ENCODE measurements at regions not wholly inside any gene's neighbourhood (a gene's known extent, or its start where the extent isn't known, plus 50 kb on each side); places are given as distances from the start of the nearest gene placed in this dataset.

DNA sequence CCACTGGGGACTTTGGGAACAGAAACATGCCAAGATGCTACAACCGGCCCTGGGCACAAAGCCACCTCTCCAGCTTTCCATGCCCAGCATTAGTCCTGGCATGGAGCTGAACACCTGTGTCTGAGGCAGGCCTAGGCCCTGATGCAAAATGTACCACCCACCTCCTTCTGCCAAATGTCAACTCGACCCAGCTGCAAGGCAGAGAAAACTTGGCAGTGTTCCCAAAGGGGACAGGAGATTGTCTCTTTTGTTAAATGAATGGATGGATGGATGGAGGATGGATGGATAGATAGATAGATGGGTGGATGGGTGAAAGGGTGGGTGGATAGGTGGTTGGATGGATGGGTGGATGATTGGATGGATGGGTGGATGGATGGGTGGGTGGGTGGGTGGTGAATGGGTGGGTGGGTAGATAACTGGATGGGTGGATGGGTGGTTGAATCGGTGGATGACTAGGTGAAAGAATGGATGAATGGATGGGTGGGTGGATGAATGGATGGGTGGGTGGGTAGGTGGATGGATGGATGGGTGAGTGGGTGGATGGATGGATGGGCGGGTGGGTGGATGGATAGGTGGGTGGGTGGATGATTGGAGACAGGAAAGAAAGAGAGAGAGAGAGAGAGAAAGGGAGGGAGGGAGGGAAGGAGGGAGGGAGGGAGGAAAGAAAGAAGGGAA is 73.4 kb upstream of the TNRC6C start:
- TF ChIP-seq, protein P1, sequence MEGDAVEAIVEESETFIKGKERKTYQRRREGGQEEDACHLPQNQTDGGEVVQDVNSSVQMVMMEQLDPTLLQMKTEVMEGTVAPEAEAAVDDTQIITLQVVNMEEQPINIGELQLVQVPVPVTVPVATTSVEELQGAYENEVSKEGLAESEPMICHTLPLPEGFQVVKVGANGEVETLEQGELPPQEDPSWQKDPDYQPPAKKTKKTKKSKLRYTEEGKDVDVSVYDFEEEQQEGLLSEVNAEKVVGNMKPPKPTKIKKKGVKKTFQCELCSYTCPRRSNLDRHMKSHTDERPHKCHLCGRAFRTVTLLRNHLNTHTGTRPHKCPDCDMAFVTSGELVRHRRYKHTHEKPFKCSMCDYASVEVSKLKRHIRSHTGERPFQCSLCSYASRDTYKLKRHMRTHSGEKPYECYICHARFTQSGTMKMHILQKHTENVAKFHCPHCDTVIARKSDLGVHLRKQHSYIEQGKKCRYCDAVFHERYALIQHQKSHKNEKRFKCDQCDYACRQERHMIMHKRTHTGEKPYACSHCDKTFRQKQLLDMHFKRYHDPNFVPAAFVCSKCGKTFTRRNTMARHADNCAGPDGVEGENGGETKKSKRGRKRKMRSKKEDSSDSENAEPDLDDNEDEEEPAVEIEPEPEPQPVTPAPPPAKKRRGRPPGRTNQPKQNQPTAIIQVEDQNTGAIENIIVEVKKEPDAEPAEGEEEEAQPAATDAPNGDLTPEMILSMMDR (IDR thresholded peaks at IDR 0.05; ENCODE audit: low read depth, low read length) = no peak
- no peaks in the 10 kb centered on the region for H3K9me3 ChIP-seq (ENCODE audit: control insufficient read depth, insufficient read depth, low read length)
- H3K4me3 ChIP-seq (ENCODE audit: low read depth, low read length) = no peak overlapping the region
- peaks cover 24% of the 10 kb centered on the region for H3K27me3 ChIP-seq (ENCODE audit: control insufficient read depth, insufficient read depth, low read length)
- no peak for DNase-seq (ENCODE audit: low read depth, low spot score)
- POLR2A ChIA-PET = interaction anchor here (1.4 kb wide), 1 partner anchor 73 kb away, joined by 5 read pairs; the partner anchor contains the start of gene TNRC6C
- H3K27ac ChIP-seq (ENCODE audit: low read depth, low read length) = no peak overlapping the region
- CTCF ChIA-PET = no interaction called here

DNA sequence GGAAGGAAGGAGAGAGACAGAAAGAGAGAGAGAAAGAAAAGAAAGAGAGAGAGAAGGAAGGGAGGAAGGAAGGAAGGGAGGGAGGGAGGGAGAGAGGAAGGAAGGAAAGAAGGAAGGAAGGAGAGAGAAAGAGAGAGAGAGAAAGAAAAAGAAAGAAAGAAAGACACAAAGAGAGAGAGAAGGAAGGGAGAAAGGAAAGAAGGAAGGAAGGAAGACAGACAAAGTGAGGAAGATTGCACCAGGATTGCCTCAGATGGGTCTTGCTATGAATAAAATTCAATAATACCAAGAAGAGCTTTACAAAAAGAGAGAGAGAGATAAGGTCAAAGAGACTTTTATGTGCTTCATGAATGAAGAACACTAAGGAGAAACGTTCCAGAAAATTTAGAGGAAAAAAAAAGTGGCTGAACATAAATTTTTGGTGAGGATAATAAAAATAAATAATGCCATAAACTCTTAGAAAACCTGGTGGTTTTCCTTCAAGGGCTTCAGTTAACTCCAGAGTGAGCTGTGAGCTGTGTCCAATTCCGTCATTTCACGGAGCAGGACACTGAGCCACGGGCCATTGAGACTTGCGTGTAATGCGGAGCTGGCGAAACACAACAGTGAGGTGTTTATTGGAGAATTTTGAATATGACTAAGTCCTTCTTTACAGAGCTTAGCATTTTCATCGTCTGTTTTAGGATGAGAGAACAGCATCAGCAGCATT is 72.7 kb upstream of the TNRC6C start:
- peaks cover 24% of the 10 kb centered on the region for H3K27me3 ChIP-seq (ENCODE audit: control insufficient read depth, insufficient read depth, low read length)
- no peak for DNase-seq (ENCODE audit: low read depth, low spot score)
- no peaks in the 10 kb centered on the region for H3K9me3 ChIP-seq (ENCODE audit: control insufficient read depth, insufficient read depth, low read length)
- no peak overlapping the region for H3K27ac ChIP-seq (ENCODE audit: low read depth, low read length)
- ChIA-PET CTCF (no interaction called here), POLR2A (no interaction called here)
- TF ChIP-seq, protein P1 (IDR thresholded peaks at IDR 0.05; ENCODE audit: low read depth, low read length) = no peak
- no peak overlapping the region for H3K4me3 ChIP-seq (ENCODE audit: low read depth, low read length)

DNA sequence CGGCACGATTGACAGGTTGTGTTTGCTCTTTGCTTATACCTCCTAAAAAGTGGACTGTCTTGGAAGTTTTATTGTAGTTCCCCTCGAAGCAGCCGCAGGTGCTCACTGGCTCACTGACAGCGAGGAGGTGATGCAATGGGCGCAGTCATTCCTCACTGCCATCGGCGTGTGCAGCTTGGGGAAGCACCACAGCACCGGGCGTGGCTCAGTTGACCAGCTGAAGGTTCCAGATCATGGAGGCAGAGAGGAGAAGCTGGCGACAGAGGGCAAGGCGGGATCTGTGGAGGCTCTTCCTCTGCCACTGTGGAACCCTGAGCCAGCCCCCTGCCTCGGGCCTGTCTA is 72.1 kb upstream of the TNRC6C start:
- CTCF ChIA-PET = no interaction called here
- DNase-seq (ENCODE audit: low read depth, low spot score) = no peak
- Histone ChIP-seq H3K9me3 (ENCODE audit: control insufficient read depth, insufficient read depth, low read length) (no peaks in the 10 kb centered on the region), H3K27me3 (ENCODE audit: control insufficient read depth, insufficient read depth, low read length) (peaks cover 24% of the 10 kb centered on the region), H3K4me3 (ENCODE audit: low read depth, low read length) (no peak overlapping the region), H3K27ac (ENCODE audit: low read depth, low read length) (no peak overlapping the region)
- POLR2A ChIA-PET = no interaction called here
- TF ChIP-seq, protein P1 (IDR thresholded peaks at IDR 0.05; ENCODE audit: low read depth, low read length) = no peak

DNA sequence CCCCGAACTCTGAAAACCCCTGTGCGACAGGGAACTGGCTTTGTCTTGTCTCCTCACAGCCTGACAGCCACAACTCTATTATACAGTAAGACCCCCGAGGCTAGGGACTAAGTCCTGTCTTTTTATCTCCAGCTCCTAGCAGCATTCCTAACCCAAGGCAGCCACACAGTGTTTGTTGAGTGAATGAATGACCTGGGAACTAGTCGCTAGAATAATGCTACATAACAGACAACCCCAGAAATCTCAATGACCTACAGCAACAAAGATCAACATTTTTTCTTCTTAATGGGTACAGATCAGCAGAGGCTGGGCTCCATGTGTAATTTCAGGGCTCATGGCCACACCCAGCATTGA is 71.4 kb upstream of the TNRC6C start:
- H3K4me3 ChIP-seq (ENCODE audit: low read depth, low read length) = peak overlapping the region; percentile 69
- H3K27me3 ChIP-seq (ENCODE audit: control insufficient read depth, insufficient read depth, low read length) = peaks cover 25% of the 10 kb centered on the region
- CTCF ChIA-PET = no interaction called here
- H3K9me3 ChIP-seq (ENCODE audit: control insufficient read depth, insufficient read depth, low read length) = no peaks in the 10 kb centered on the region
- POLR2A ChIA-PET = interaction anchor here (1.1 kb wide), 1 partner anchor 71 kb away, joined by 10 read pairs; the partner anchor contains the start of gene TNRC6C
- DNase-seq (ENCODE audit: low read depth, low spot score) = no peak
- H3K27ac ChIP-seq (ENCODE audit: low read depth, low read length) = no peak overlapping the region
- TF ChIP-seq, protein P1 (IDR thresholded peaks at IDR 0.05; ENCODE audit: low read depth, low read length) = no peak

DNA sequence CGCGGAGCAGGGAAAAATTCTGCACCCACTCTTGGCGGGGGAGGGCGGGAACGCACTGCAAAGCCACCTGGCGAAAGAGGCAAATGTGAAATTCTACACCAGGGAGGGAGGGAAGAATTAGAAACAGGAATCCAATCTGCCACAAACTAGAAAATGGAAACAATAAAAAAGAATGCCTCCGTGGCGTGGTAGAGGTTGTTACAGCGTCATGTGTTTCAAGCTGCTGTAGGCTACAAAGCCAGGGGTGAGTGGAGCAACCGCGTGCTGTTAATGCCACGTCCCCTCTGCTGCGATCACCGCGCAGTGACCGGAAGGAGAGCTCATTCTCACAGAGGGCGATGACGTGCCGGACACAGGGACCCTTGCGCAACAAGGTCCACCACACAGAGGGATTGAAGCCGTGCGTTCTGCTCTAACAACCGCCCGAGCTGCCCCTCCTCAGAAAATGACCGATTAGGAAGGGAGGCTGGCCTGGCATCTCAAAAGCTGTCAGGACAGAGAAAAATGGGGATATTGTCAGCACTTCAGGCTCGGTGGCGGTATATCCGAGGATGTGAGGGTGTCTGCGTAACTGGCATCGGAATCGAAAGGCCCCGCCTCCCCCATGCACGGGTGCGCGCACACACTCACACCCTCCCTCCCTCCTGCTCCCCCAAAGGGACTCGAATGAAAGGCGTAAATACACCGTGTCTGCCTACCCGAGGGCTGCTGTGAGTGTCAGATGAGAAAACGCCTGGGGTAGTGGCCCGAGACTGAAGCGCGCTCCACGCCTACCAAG is 70.8 kb upstream of the TNRC6C start:
- H3K27me3 ChIP-seq (ENCODE audit: control insufficient read depth, insufficient read depth, low read length) = peaks cover 27% of the 10 kb centered on the region
- DNase-seq (ENCODE audit: low read depth, low spot score) = peak; percentile 16
- TF ChIP-seq, protein P1 (IDR thresholded peaks at IDR 0.05; ENCODE audit: low read depth, low read length) = no peak
- H3K4me3 ChIP-seq (ENCODE audit: low read depth, low read length) = peak overlapping the region; percentile 69
- ChIA-PET POLR2A (interaction anchor here (1.1 kb wide), 1 partner anchor 70 kb away, joined by 10 read pairs; the partner anchor contains the start of gene TNRC6C), CTCF (no interaction called here)
- H3K27ac ChIP-seq (ENCODE audit: low read depth, low read length) = no peak overlapping the region
- no peaks in the 10 kb centered on the region for H3K9me3 ChIP-seq (ENCODE audit: control insufficient read depth, insufficient read depth, low read length)
